ENCODE measurements at regions not wholly inside any gene's neighbourhood (a gene's known extent, or its start where the extent isn't known, plus 50 kb on each side); places are given as distances from the start of the nearest gene placed in this dataset.

GRCh38 chr1:214974002-214974401 is 108.5 kb upstream of the KCNK2 start:
- TF ChIP-seq CTCF (IDR thresholded peaks at IDR 0.05), result no peak
- TF ChIP-seq EP300 (IDR thresholded peaks at IDR 0.05), result no peak
